GM18520 (cell line): ENCODE measurements at regions not wholly inside any gene's neighbourhood (a gene's known extent, or its start where the extent isn't known, plus 50 kb on each side); places are given as distances from the start of the nearest gene placed in this dataset.
A peak's percentile ranks its signal among the peaks of the same experiment; 100 is the strongest.

Experiments used
- ATAC-seq: cut with Tn5 transposase; IDR thresholded peaks from one replicate; pipeline ENCODE4 v1.9.1; 2021; ENCODE audit not compliant: unreplicated experiment

DNA sequence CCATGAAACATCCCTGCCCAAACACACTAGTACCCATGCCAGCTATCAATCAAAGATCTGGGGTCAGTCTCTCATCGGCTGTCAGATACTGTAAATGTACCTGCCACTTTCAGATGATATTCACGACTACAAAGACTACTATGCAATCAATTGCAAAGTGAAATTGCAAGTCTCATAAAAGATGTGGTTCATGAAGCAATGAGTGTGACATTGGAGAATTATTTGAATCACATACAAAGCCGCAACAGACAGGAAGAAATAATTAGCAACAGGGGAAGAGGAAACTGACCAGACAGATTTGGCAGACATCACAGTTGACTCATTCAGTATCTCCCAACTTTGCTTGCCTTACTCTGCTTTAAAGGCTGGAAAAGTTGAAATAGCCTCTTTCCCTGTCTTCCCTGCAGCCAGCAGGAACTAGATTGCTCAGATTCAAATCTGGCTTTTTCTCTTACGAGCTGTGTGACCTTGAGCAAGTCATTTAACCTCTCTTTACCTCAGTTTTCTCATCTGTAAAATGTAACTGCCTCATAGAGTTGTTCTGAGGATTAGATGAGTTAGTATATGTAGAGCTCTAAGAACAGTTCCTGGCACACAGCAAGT is 95.7 kb upstream of the C3orf80 start:
- ATAC-seq, result peak; percentile 52

DNA sequence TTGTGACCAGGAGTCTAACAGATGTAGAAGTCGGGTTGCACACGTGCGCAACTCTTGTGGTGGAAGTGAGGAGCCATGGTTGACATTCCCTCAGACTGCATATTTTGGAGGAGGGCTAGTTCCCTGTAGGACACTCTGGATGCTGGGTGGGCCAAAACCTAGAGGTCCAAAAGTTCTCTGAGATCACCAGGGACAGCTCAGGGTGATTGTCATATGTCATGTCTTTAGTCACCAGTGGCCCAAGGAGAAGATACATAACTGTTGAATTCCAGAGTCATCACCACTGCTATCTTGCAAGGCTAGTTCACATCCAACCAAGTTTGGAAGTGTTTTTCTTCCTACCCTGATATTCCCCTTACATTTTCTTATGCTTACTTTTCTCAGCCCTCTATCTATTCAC is 95.2 kb upstream of the C3orf80 start:
- no peak for ATAC-seq

DNA sequence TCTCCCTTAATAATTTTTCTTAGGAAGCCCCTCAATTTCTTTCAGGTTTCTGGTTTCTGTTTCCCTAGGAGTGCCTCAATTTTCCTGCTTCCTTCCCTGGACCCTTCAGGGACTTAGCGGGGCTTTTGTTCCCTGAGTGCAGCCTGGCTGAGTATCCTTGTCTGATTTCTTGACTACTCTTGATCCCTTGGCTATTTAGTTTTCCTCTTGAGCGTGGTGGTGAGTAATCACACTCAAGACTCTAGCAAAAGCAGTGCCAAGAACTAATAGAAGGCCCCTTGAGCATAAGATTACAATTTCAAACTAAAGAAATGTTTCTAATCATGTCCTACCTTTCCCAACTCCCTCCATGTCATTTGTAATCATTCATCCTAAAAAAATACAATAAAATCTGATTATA is 94.3 kb upstream of the C3orf80 start:
- no peak for ATAC-seq

DNA sequence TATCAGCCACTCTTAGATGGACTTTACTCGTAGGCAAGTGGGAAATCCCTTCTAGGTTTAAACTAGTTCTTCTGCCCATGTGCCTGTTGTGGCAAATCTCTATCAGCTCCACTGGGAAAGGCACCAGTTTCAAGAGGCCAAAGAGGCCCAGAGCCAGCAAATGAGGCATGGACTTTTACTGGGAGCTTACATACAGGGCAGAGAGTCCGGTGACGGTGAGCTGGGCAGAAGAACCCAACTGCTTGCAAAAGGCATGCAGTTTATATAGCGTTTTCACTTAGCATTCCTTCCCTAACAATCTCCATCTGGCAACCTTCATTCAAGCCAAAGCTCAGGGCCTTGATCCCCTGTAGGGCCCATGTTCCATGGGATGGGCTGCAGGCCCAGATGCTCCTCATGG is 93.0 kb upstream of the C3orf80 start:
- ATAC-seq, result no peak

DNA sequence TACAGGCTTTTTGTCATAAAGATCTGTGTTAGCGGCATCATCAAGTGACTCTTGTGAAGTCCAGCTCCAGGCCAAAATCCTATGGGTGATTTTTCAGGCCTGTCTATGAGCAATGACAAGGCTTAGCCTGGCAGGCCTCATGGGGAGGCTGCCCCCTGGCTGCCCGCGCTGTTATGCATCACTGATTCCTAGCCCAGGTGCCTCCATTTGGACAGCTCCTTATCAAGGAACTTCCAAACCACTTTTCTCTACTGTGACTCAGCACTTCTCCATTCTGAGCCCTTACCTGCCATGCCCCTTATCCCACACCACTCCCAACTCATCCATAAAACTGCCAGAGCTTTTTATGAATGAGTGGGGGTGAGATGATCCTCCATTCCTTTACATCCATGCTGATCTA is 91.5 kb upstream of the C3orf80 start:
- ATAC-seq, result no peak

DNA sequence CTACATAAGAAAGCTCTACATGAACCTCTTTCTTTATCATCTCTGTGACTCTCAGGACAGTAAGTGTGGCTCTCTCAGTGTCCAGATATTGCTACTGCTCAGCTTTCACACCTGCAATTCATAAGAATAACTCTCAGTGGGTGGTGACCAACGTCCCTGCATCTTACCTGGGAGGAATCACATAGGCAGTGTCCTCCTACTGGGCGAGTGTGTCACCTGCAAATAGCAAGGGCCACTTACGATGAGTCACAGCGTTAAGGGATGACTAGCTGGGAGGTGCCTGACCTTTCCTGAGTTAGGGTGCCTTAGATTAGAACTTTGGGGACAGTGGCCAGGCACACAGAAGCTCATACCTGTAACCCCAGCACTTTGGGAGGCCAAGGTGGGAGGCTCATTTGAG is 90.8 kb upstream of the C3orf80 start:
- no peak for ATAC-seq

DNA sequence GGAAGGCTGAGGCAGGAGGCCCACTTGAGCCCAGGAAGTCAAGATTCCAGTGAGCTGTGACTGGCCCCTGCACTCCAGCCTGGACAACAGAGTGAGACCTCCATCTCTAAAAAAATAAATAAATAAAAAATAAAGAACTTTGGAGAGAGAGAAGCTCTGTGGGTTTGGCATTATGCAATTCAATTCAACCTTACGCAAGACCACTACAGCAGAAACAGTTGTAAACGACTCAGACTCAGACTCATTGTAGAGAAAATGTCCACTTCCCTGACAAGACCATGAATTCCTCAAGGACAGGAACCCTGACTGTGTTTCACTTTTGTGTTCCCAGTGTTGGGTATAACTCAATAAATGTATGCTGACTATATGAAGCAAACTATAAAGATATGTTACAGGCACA is 90.3 kb upstream of the C3orf80 start:
- ATAC-seq, result no peak

DNA sequence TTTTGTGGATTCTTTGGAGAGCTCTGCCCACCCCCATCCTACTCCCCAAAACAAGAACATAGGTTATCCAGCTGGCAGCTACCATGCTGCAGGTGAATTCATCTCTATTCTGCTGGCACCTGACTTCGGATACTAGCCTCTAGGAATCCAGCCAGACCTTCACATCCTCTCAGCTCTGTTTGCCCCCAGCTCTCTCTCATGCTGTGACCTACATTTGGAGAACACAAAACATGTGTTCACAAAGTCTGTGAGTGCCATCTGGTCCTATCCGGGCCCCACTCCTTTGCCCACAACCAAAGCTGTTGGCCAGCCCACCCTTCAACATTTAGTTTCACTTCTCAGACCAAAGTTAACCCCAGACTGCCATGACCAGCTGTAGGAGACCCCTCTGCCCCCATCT is 89.4 kb upstream of the C3orf80 start:
- no peak for ATAC-seq

DNA sequence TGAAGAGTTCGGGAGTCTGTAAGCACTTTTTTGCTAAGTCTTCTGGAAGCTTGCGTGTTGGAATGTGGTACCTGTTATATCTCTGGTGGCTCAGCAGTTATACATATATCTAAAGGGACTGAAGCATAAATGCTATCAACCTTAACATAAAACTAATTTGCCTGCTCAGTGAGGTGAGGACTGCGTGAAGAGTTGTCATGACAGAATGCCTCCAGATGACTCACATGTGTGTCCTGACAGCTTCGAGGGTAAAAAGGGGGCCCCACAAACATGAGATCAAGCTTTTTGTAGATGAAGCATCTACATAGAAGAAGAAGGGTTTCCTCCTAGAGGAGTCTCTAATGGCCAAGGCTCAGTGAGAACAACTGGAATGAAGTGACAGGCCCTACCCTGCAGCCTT is 88.8 kb upstream of the C3orf80 start:
- peak; percentile 57 for ATAC-seq

DNA sequence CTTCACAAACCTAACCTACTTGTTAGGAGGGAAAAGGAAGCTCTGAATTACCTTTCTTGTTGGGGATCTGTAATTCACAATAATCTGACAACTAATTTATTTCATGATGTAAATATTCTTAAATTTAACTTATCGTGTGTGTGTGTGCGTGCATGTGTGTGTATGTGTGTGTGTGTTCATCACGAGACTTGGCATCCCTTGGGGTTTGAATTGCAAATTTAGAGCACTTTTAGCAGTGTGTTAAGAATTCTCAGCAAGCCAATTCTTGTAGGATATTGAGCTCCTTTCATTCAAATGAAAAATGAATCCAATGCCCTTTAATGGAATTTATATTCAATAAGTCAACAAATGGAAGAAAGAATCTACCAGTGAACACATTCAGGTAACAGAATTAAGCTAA is 85.9 kb upstream of the C3orf80 start:
- ATAC-seq, result no peak

DNA sequence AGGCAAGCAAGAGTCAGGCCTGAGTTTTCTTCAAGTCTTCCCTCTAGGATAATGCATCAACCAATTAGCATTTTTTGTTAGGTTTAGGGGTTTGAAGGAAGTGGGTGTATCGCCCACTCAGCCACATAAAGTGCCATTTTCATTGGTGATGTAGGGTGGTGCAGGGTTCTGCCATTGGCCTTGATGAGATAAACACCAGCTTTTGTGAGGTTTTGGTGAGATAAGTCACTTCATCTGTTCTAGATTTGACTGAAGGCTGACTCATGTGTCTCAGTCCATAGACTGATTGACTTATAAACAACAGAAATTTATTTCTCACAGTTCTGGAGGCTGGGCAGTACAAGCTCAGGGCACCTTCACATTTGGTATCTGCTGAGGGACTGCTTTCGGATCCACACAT is 84.5 kb upstream of the C3orf80 start:
- ATAC-seq, result peak; percentile 72

DNA sequence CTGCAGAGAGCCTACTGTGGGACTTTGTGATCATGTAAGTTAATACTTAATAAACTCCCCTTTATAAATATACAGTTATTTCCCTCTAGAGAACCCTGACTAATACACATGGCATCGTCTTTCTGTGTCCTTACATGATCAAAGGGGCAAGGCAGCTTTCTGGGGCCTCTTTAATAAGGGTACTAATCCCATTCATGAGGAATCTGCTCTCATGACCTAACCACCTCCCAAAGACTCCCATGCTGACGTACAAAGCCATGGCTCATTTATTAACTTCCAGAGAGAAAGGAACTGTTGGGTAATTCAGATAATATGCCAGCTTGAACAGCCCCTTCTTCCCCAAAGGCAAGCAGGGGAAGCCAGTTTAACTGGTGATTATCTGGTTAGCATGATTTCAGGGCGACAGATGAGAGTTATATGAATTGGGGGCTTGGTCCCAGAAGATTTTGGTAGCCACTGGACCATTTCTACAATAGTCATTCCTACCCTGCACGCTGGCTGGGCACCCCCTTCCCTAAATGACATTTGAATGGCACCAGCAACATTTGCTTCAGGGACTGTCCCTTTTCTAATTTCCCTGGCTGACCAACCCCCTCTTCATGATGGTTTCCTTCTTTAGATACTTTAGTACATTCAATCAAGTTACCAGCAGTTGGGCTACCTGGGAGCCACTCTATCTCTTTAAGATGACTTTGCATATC is 83.6 kb upstream of the C3orf80 start:
- no peak for ATAC-seq

DNA sequence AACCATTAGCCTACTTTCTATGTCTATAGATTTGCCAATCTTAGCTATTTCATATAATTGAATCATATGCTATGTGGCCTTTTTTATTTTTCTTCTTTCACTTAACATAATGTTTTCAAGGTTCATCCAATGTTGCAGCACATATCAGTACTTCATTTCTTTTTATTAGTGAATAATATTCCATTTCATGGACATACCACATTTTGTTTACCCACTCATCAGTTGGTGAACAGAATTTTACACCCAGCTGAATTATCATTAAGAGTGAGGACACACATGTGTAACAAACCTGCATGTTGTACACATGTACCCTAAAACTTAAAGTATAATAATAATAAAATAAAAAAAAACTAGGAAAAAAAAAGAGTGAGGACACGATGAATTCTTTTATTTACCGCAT is 81.7 kb upstream of the C3orf80 start:
- no peak for ATAC-seq

DNA sequence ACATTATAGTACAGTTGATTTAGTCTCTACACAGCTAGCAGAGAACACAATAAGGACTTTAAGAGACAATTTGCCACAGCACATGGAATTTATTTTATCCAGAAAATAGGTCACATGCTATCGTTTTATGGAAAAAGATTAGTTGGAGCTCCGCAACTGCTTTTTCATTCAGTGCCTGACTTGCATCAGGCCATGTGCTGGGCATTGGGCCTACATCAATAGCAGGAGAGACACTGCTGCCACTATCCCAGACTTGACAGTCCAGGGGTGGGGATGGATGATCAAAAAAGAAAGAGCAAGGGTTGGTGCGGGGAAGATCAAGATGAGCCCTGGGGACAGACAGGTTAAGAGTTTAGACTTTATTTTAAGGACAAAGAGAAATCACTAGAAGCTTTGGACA is 75.2 kb upstream of the C3orf80 start:
- no peak for ATAC-seq

DNA sequence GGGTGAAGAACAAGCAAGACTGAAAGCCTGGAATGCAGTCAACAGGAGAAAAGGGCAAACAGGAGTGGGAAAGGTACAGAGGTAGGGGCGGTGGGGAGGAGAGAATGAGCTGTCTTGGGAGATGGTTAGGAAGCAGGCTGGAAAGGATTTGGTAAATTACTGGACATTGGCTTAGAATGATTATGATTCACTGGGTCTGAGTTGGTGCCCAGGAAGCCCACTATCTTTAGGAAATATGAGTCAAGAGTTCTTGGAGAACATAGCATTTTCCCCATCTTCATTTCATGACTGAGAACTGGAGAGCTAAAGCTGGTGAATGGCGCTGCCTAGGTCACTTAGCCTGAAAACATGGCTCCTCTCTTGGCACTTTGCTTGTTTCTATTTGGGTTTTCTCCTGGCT is 74.7 kb upstream of the C3orf80 start:
- no peak for ATAC-seq

DNA sequence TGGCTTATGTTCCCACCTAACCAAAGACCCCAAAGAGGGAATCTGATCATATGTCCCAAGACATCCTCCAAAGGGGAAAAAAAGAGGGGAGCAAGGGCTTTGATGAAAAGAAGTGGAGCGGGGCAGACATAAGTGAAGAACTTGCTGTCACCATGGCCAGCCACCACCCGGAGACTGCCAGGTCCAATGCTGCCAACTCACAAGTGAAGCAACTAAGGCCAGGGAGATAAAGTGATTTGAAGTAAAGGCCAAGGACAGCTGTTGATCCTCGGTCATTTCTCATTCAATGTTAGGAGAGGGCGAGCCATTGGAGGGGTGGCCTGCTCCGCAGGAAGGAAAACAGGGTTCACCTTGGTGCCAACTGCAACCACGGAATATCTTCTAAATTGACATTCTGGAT is 72.6 kb upstream of the C3orf80 start:
- no peak for ATAC-seq

DNA sequence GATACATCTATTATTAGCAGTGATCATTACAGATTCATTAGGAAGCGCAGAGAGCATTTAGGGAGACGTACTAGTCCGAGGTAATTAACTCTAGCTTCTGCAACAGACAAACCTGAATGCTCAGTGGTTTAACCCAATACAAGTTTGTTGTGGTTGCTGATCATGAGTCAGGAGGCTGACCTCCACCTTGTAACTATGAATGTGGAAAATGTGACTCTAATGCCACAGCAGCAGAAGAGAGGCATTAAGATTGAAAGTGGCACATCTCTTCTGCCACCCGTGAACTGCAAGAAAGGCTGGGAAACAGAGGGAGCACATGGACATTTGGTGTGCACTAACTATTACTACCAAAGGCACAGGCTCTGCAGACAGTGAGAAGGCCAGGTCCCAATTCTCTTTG is 71.2 kb upstream of the C3orf80 start:
- ATAC-seq, result no peak

DNA sequence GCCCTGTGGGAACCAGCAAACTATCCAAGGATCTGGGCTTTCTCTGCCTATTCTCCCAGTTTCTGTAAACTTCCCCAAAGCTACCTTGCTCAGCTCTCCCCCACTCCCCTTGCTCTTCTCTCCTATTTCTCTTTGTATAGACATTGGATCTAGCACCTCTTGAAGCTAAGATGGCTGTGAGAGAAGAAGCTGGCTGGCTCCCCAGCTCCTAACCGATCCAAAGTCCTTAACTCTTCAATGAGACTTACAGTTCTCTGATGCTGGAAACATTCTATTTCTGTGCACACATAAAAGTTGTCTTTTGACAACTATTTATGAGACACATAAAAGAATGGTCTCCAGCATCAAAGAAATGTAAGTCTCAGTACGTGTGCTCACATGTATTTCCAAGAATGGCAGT is 70.6 kb upstream of the C3orf80 start:
- no peak for ATAC-seq

DNA sequence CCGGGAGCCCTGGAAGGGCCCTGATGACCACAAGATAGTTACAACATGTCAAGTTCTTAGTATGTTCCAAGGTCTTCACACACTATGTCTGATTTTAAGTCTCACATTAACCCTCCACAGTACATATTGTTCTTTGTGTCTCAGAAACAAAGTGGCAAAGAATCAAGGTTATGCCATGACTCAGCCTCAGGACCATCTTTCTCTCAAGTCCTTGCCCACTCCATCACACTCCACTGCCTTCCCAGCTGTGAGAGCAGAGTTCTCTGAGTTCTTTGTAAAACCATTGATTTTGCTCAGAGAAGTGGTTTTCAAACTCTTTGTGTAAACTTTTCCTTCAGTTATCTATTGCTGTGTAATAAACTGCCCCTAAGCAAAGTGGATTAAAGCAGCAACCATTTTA is 67.9 kb upstream of the C3orf80 start:
- ATAC-seq, result no peak

DNA sequence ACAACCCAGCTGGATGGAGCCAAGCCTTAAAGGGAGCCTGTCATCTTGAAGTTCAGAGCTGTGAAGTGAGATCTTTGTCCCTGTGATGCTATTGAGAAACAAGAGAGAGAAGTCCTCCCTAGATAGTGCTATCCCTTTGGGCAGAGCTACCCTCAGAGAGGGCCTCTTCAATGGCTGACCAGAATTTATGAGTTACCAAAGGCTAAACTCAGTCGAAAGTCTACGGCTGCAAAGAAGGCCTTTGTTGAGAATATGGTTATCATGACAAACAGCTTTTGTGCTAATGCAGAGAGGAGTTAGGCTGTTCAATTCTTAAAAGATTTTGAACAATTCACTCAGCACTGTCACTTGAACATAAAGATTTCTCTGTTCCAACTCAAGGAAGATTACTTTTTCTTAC is 65.9 kb upstream of the C3orf80 start:
- ATAC-seq, result no peak

DNA sequence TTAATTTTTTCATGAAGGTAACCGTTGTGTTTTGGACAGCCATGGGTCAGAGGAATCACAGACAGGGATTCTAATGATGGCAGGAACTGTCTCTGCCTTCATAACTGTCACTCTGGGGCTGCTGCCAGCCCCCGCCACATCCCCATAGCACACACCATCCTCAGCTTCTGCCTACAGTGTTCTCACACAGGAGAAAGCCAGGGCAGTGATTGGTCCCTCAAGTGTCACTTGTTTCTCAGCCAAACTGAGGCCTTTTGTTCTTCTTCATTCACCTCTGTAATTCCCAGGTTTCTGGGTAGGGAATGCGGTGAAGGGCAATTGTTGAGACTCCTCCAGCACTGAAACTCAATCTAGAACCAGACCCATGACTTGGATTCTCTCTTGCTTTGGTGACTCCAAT is 65.4 kb upstream of the C3orf80 start:
- no peak for ATAC-seq

DNA sequence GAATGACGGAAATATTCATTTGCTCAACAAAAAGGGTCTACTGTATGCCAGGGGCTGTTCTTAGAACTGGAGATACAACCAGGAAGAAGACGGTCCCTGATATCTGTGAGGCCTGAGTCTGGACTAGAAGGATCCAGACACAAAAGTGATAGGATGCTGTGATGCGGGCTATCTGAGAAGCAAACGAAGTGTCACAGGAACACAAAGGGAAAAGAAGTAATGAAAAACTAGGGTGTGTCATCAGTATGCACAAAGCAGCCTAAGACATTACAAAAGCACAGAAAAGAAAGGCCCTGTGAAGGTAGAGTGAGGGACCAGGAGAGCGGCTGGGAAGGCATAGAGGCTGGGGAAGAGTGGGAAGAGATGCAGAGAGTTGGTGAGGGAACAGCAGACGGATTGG is 63.3 kb upstream of the C3orf80 start:
- ATAC-seq, result no peak

DNA sequence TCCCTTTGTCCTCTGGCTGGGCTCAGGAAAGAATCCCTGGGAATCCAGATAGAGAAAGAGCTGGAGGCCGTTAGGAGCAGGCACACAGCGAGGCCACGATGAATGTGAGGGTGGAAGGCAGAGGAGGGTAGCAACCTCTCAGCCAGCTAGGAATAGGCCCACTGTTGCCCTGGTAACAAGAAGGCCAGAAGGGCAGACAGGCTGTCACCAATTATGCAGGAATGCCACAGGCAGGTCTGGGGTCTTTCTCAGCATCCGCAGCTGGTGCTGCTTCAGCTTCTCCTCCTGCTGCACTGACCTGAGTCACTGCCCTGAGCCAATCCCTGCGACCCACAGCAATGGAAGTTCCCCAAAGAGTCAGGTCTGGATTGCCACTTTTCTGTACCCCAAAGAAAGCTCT is 62.8 kb upstream of the C3orf80 start:
- no peak for ATAC-seq
